Stimulated activated naive CD8-positive, alpha-beta T cell treated with anti-CD3 and anti-CD28 coated beads, Interleukin-15, Interleukin-2, amounts not matched to agents 100 ng/mL and 50 ng/mL, for 24 hours (primary cell): ENCODE measurements at regions not wholly inside any gene's neighbourhood (a gene's known extent, or its start where the extent isn't known, plus 50 kb on each side); places are given as distances from the start of the nearest gene placed in this dataset.

ENCODE experiments used
- H3K27ac Mint-ChIP-seq: one replicate; pipeline ENCODE4 v1.8.0; 2021; ENCODE audit warnings: mild to moderate bottlenecking, mixed read lengths
- H3K27me3 Mint-ChIP-seq: one replicate; pipeline ENCODE4 v1.8.0; 2021; ENCODE audit warnings: mixed read lengths
- H3K36me3 Mint-ChIP-seq: one replicate; pipeline ENCODE4 v1.8.0; 2021; ENCODE audit warnings: low read depth, mixed read lengths
- H3K4me1 Mint-ChIP-seq: one replicate; pipeline ENCODE4 v1.8.0; 2021; ENCODE audit warnings: low read depth, mixed read lengths
- H3K4me3 Mint-ChIP-seq: one replicate; pipeline ENCODE4 v1.8.0; 2021; ENCODE audit warnings: mild to moderate bottlenecking, mixed read lengths
- H3K9me3 Mint-ChIP-seq: one replicate; pipeline ENCODE4 v1.8.0; 2021; ENCODE audit warnings: mixed read lengths

- no peaks in the 10 kb centered on the region for H3K4me1 Mint-ChIP-seq
- H3K27ac Mint-ChIP-seq, result no peak overlapping the region
- no peaks in the 10 kb centered on the region for H3K27me3 Mint-ChIP-seq
- peaks cover 8% of the 10 kb centered on the region for H3K9me3 Mint-ChIP-seq
- H3K36me3 Mint-ChIP-seq, result no peaks in the 10 kb centered on the region
- H3K4me3 Mint-ChIP-seq, result no peak overlapping the region
These were observed 135.8 kb upstream of the CDH12 start for GRCh38 chr5:22988937-22989336.

DNA sequence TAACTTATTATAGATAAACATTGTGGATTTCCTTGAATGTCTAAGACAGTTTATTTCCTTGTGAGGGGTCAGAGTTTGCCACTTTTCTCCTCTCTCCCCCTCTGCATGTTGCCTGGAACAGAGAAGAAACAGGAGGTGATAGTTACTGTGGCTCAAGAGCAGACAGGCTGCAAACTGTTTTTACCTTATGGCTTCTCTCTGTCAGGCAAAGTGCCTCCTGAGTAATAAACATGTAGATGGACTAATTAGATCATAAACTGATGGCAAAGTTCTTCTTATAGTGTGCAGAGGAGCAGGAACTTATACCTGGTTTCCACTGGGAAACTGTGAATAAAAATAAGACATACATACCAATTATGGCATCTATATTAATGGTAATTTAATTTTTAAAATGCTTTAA, 133.1 kb upstream of the CDH12 start:
- no peaks in the 10 kb centered on the region for H3K27me3 Mint-ChIP-seq
- no peak overlapping the region for H3K27ac Mint-ChIP-seq
- no peaks in the 10 kb centered on the region for H3K4me1 Mint-ChIP-seq
- H3K9me3 Mint-ChIP-seq, result peaks cover 8% of the 10 kb centered on the region
- no peak overlapping the region for H3K4me3 Mint-ChIP-seq
- H3K36me3 Mint-ChIP-seq, result no peaks in the 10 kb centered on the region

- Mint-ChIP-seq H3K36me3 (no peaks in the 10 kb centered on the region), H3K27me3 (no peaks in the 10 kb centered on the region), H3K4me1 (no peaks in the 10 kb centered on the region), H3K9me3 (peaks cover 8% of the 10 kb centered on the region), H3K4me3 (no peak overlapping the region), H3K27ac (no peak overlapping the region)
These were observed 132.3 kb upstream of the CDH12 start for GRCh38 chr5:22985446-22985845.

- Mint-ChIP-seq H3K4me1 (no peaks in the 10 kb centered on the region), H3K36me3 (no peaks in the 10 kb centered on the region), H3K27me3 (no peaks in the 10 kb centered on the region), H3K27ac (no peak overlapping the region), H3K9me3 (peaks cover 16% of the 10 kb centered on the region), H3K4me3 (no peak overlapping the region)
These were observed 117.9 kb upstream of the CDH12 start for GRCh38 chr5:22970956-22971618.

DNA sequence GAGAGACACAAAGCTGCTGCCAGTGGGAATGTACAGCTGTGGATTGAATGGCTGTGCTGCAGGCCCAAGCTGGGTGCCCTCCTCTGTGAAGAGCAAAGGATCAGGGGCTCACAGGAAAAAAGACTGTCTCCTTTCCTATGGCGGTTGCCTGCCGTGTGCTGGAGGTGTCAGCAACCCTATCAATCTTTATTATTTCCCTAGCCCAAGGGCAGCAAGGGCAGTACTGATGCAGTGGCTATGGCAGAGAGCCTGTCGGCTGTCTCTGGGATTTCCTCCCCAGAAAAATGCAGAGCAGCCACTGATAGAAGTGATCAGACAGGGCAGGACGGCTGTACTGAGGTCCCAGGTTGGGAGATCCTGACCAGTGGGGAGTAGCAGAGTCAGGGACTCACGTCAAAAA, 117.3 kb upstream of the CDH12 start:
- H3K4me1 Mint-ChIP-seq, result no peaks in the 10 kb centered on the region
- H3K9me3 Mint-ChIP-seq, result peaks cover 16% of the 10 kb centered on the region
- H3K4me3 Mint-ChIP-seq, result no peak overlapping the region
- no peaks in the 10 kb centered on the region for H3K27me3 Mint-ChIP-seq
- H3K27ac Mint-ChIP-seq, result no peak overlapping the region
- H3K36me3 Mint-ChIP-seq, result no peaks in the 10 kb centered on the region

- Mint-ChIP-seq H3K27ac (no peak overlapping the region), H3K36me3 (no peaks in the 10 kb centered on the region), H3K4me3 (no peak overlapping the region), H3K4me1 (no peaks in the 10 kb centered on the region), H3K27me3 (no peaks in the 10 kb centered on the region), H3K9me3 (peaks cover 20% of the 10 kb centered on the region)
These were observed 115.2 kb upstream of the CDH12 start for GRCh38 chr5:22968386-22968785.

DNA sequence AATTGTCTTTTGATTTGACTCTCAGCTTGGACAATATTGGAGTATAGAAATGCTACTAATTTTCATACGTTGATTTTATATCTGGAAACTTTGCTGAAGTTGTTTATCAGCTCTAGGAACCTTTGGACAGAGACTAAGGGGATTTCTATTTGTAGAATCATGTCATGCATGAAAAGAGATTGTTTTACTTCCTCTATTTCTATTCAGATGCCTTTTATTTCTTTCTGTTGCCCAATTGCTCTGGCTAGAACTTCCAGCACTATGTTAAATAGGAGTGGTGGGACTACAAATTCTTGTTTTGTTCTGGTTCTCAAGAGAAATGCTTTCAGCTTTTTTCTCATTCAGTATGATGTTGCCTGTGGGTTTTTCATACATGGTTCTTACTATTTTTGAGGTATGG, 112.8 kb upstream of the CDH12 start:
- no peaks in the 10 kb centered on the region for H3K36me3 Mint-ChIP-seq
- H3K4me1 Mint-ChIP-seq, result no peaks in the 10 kb centered on the region
- H3K4me3 Mint-ChIP-seq, result no peak overlapping the region
- no peaks in the 10 kb centered on the region for H3K27me3 Mint-ChIP-seq
- H3K9me3 Mint-ChIP-seq, result peaks cover 24% of the 10 kb centered on the region
- no peak overlapping the region for H3K27ac Mint-ChIP-seq

DNA sequence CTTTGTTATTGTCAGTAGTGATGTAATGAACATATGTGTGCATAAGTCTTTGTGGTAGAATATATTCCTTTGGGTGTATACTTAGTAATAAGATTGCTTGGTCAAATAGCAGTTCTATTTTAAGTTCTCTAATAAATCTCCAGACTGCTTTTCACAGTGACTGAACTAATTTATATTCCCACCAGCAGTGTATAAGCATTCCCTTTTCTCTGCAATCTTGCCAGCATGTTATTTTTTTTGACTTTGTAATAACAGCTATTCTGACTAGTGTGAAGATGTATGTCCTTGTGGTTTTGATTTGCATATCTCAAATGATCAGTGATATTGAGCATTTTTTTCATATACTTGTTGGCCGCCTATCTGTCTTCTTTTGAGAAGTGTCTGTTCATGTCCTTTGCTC, 111.5 kb upstream of the CDH12 start:
- Mint-ChIP-seq H3K4me1 (no peaks in the 10 kb centered on the region), H3K9me3 (peaks cover 24% of the 10 kb centered on the region), H3K36me3 (no peaks in the 10 kb centered on the region), H3K27me3 (no peaks in the 10 kb centered on the region), H3K27ac (no peak overlapping the region), H3K4me3 (no peak overlapping the region)

DNA sequence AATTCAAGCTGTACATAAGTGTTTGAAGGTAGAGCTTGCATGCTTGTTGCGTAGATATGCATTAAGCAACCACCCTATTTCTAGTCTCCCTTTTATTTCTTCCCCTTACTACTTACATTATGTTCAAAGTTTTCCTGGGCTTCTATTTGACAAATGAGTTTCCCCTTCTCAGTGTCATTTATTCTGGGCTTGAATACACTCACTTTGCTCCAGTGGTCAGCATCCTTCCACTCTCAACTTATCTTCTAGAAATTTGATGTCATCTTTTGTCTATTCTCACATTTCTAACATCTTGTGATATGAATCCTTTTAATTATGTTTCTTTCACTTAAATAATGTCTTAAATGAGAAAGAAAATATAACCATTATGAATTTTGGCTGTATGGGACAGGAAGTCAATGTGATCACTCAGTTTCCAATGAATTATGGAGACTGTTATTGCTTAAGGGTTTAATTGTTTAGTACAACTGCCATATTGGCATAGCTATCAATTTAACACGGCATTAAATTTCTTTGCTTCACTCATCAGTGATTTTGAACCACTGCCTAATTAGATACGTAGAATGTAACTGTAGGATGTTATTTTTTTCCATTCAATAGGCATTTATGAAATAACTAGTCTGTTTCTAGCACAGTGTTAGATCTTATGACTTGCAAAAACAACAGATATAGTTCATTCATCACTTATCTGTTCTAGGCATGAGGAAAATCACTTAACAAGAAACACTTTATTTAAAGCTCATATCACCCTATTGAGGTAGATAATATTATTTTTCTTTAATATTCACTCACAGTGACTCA, 105.5 kb upstream of the CDH12 start:
- H3K9me3 Mint-ChIP-seq, result peaks cover 8% of the 10 kb centered on the region
- H3K27ac Mint-ChIP-seq, result no peak overlapping the region
- no peak overlapping the region for H3K4me3 Mint-ChIP-seq
- H3K36me3 Mint-ChIP-seq, result no peaks in the 10 kb centered on the region
- H3K27me3 Mint-ChIP-seq, result no peaks in the 10 kb centered on the region
- no peaks in the 10 kb centered on the region for H3K4me1 Mint-ChIP-seq

- H3K27ac Mint-ChIP-seq, result no peak overlapping the region
- H3K36me3 Mint-ChIP-seq, result no peaks in the 10 kb centered on the region
- peaks cover 4% of the 10 kb centered on the region for H3K9me3 Mint-ChIP-seq
- H3K4me1 Mint-ChIP-seq, result no peaks in the 10 kb centered on the region
- no peak overlapping the region for H3K4me3 Mint-ChIP-seq
- no peaks in the 10 kb centered on the region for H3K27me3 Mint-ChIP-seq
These were observed 94.8 kb upstream of the CDH12 start for GRCh38 chr5:22947921-22948320.

DNA sequence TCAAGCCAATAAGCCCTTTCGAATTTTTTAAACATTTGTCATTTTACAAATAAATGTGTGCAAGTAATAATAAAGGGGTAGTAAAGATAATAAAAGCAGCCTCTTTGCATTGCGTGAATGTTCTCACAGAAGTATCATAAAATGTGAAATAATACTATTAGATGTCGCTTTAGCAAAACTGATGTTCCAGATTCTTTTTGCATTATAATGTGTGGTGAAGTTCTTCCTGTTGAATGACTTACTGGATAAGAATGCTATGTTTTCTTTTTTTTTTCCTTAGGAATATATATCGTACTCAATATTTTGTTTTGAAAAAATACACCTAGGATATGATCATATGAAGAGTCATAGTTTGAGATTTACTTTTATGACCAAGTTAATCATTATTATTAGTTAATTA, 85.2 kb upstream of the CDH12 start:
- Mint-ChIP-seq H3K27me3 (no peaks in the 10 kb centered on the region), H3K27ac (no peak overlapping the region), H3K4me1 (no peaks in the 10 kb centered on the region), H3K4me3 (no peak overlapping the region), H3K9me3 (peaks cover 18% of the 10 kb centered on the region), H3K36me3 (no peaks in the 10 kb centered on the region)

GRCh38 chr5:22928821-22929482, 75.8 kb upstream of the CDH12 start:
- no peaks in the 10 kb centered on the region for H3K4me1 Mint-ChIP-seq
- H3K36me3 Mint-ChIP-seq, result no peaks in the 10 kb centered on the region
- H3K27me3 Mint-ChIP-seq, result no peaks in the 10 kb centered on the region
- H3K4me3 Mint-ChIP-seq, result no peak overlapping the region
- peaks cover 22% of the 10 kb centered on the region for H3K9me3 Mint-ChIP-seq
- H3K27ac Mint-ChIP-seq, result no peak overlapping the region

- Mint-ChIP-seq H3K27me3 (no peaks in the 10 kb centered on the region), H3K4me3 (no peak overlapping the region), H3K9me3 (peaks cover 10% of the 10 kb centered on the region), H3K4me1 (no peaks in the 10 kb centered on the region), H3K27ac (no peak overlapping the region), H3K36me3 (no peaks in the 10 kb centered on the region)
These were observed 73.4 kb upstream of the CDH12 start for GRCh38 chr5:22926574-22926973.

DNA sequence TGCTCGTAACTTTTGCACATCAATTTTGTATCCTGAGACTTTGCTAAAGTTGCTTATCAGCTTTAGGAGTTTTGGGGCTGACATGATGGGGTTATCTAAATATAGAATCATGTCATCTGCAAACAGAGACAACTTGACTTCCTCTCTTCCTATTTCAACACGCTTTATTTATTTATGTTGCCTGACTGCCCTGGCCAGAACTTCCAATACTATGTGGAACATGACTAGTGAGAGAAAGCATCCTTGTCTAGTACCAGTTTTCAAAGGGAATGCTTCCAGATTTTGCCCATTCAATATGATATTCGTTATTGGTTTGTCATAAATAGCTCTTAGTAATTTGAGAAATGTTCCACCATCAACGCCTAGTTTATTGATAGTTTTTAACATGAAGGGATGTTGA, 65.4 kb upstream of the CDH12 start:
- Mint-ChIP-seq H3K4me3 (no peak overlapping the region), H3K27ac (no peak overlapping the region), H3K9me3 (peaks cover 11% of the 10 kb centered on the region), H3K4me1 (no peaks in the 10 kb centered on the region), H3K27me3 (no peaks in the 10 kb centered on the region), H3K36me3 (no peaks in the 10 kb centered on the region)

GRCh38 chr5:22916393-22916792, 63.2 kb upstream of the CDH12 start:
- no peak overlapping the region for H3K27ac Mint-ChIP-seq
- no peak overlapping the region for H3K4me3 Mint-ChIP-seq
- no peaks in the 10 kb centered on the region for H3K36me3 Mint-ChIP-seq
- no peaks in the 10 kb centered on the region for H3K27me3 Mint-ChIP-seq
- peaks cover 11% of the 10 kb centered on the region for H3K9me3 Mint-ChIP-seq
- H3K4me1 Mint-ChIP-seq, result no peaks in the 10 kb centered on the region
